RWPE1 (cell line): ENCODE measurements at regions not wholly inside any gene's neighbourhood (a gene's known extent, or its start where the extent isn't known, plus 50 kb on each side); places are given as distances from the start of the nearest gene placed in this dataset.

Experiments
- CTCF ChIA-PET: fragments of 350-600 bp; sonication (Branson Sonifier 250); formaldehyde crosslinking; extraction: SDS; loops from one replicate; lab custom pipeline; 2021; lab: Yijun Ruan, JAX
- POLR2A ChIA-PET: fragments of 400-600 bp; formaldehyde crosslinking; extraction: SDS; loops from one replicate; lab custom pipeline; 2020; ENCODE audit warnings: antibody characterized with exemption; ENCODE audit not compliant: low non-redundant PET; lab: Yijun Ruan, JAX
- DNase-seq: peaks from one replicate; pipeline ENCODE4 v3.0.0; 2012; ENCODE audit warnings: low spot score
- H3K27ac ChIP-seq: fragments of 450-650 bp; 2 replicates; pipeline ENCODE4 v1.5.1; 2017
- TF ChIP-seq, protein P1 (sequence below): fragments of 450-650 bp; conservative IDR thresholded peaks from 2 replicates; pipeline ENCODE4 v1.5.1; 2017; ENCODE audit warnings: low read depth, mild to moderate bottlenecking

DNA sequence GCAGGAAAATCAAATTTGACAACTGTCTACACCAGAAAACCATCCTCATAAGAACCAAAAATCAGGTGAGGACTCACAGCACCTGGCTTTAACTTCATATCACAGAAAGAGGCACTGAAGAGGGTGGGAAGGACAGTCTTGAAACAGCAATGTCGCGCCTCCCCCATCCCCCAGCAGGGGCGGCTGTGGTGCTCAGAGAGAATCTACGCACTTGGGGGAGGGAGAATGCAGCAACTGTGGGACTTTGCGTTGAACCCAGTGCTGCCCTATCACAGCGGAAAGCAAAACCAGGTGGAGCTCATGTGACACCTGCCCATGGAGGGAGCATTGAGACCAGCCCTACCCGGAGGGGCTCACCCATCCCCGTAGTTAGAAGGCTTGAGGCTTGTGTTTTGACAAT lies 191.8 kb downstream of the MSX2 start:
- H3K27ac ChIP-seq = no peak overlapping the region
- DNase-seq = no peak
- ChIA-PET POLR2A (no interaction called here), CTCF (no interaction called here)
- TF ChIP-seq, protein P1, sequence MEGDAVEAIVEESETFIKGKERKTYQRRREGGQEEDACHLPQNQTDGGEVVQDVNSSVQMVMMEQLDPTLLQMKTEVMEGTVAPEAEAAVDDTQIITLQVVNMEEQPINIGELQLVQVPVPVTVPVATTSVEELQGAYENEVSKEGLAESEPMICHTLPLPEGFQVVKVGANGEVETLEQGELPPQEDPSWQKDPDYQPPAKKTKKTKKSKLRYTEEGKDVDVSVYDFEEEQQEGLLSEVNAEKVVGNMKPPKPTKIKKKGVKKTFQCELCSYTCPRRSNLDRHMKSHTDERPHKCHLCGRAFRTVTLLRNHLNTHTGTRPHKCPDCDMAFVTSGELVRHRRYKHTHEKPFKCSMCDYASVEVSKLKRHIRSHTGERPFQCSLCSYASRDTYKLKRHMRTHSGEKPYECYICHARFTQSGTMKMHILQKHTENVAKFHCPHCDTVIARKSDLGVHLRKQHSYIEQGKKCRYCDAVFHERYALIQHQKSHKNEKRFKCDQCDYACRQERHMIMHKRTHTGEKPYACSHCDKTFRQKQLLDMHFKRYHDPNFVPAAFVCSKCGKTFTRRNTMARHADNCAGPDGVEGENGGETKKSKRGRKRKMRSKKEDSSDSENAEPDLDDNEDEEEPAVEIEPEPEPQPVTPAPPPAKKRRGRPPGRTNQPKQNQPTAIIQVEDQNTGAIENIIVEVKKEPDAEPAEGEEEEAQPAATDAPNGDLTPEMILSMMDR = no peak

DNA sequence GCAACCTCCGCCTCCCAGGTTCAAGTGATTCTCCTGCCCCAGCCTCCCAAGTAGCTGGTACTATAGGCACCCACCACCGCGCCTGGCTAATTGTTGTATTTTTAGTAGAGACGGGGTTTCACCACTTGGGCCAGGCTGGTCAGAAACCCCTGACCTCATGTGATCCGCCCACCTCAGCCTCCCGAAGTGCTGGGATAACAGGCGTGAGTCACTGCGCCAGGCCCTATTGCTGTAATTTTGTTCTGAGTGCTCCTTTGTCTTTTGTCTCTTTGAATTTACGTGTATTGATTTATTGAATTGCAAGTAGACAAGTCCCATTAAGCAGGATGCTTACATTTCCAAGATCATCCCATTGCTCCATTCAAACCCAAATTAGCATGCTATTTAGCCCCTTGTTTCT lies 186.7 kb downstream of the MSX2 start:
- no peak for DNase-seq
- TF ChIP-seq, protein P1 = no peak
- ChIA-PET CTCF (interaction anchor here (0.7 to 1.6 kb wide), 5 partner anchors 9 to 553 kb away, joined by 3 to 4 read pairs (median 3); no protein-coding TSS in a partner anchor), POLR2A (no interaction called here)
- no peak overlapping the region for H3K27ac ChIP-seq

DNA sequence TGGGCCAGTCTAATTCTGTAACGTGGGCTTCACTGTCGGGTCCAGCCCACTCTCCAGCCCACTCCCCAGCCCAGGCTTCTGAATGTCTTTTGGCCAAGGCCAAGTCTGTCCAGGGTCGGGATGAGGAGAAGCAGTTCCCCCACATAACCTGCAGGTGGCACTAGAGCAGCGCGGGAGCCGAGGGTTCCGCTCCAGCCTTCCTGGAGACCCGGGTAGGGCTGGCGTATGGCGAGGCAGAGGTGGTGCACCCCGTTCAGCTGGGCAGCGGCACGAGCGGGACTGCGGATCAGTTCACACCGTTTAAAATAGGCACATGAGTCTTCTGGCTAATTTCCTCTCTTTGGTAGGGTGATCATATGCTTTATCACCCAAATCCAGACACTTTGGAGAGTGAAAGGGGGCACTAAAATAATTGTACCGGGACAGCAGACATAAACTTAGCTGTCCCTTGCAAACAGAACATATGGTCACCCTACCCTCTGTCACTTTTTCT lies 185.9 kb downstream of the MSX2 start:
- ChIA-PET CTCF (interaction anchor here (0.6 to 1.6 kb wide), 15 partner anchors 9 to 664 kb away, joined by 3 to 10 read pairs (median 3); no protein-coding TSS in a partner anchor), POLR2A (no interaction called here)
- peak; percentile 86 for DNase-seq
- no peak overlapping the region for H3K27ac ChIP-seq
- TF ChIP-seq, protein P1 = peak; percentile 95

DNA sequence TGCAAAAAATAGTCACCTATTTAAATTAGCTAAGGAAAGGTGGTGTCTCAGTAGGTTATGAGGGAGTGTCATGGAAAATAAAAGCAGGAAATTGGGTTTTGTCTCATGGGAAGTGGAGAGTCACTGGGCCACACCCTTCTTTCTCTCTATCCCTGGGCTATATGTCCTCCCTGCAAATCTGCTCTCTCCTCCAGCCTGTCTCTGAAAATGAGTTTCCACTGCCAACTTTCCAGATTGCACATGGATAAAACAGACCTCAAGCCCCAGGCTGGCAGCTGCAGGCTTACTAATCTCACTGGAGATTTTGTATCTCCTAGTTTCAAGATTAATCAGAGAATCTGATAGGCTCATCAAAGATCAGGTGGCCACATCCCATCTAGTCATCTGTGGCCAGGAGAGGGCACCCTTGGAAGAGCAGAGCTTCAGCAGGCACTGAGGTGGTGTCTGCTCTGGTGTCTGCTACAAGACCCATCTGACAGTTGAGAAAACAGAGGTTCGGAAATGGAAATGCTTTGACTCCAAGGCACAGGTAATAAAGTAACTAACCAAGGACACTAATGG lies 178.9 kb downstream of the MSX2 start:
- TF ChIP-seq, protein P1 = no peak
- no peak overlapping the region for H3K27ac ChIP-seq
- no peak for DNase-seq
- ChIA-PET POLR2A (no interaction called here), CTCF (no interaction called here)

DNA sequence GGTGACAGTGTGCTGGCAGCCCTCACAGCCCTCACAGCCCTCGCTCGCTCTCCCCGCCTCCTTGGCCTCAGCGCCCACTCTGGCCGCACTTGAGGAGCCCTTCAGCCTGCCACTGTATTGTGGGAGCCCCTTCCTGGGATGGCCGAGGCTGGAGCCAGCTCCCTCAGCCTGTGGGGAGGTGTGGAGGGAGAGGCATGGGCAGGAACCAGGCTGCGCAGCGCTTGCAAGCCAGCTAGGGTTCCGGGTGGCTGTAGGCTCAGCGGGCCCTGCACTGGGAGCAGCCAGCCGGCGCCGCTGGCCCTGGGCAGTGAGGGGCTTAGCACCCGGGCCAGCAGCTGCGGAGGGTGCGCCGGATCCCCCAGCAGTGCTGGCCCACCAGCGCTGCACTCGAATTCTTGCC lies 177.0 kb downstream of the MSX2 start:
- ChIA-PET CTCF (interaction anchor here (1.4 kb wide), 1 partner anchor 9 kb away, joined by 4 read pairs; no protein-coding TSS in a partner anchor), POLR2A (no interaction called here)
- no peak overlapping the region for H3K27ac ChIP-seq
- no peak for DNase-seq
- TF ChIP-seq, protein P1 = no peak

DNA sequence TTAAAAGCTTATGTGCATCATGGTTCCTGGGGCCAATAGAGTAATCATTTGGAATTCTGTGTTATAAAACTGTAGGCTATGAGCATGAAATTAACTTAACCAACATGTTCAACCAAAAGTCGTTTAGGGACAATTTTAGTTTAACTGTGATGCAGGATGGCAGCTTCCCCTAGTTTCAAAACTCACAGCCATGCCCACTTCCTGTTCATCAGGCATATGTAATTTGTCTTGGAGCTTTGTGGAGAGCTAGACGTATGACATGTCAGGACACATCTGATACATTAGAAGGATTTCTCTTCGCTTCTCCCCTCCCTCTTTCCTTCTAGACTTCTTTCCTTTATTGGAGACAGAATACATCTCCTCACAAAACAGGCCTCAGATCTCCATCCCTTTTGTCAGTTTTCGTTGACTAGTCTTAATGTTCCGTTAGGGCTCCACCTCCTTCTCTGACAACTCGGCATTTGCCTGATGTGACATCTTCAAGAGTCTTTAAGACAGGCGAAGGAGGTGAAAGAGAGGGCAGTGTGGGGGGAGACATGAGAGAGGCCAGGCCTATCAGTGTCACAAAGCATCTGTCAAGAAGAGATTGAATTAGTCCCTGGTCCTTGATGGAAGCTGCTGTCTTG lies 176.0 kb downstream of the MSX2 start:
- peak; percentile 38 for DNase-seq
- H3K27ac ChIP-seq = no peak overlapping the region; the same call in 1 of the 2 replicates
- TF ChIP-seq, protein P1 = no peak
- ChIA-PET CTCF (interaction anchor here (0.7 kb wide), 1 partner anchor 135 kb away, joined by 3 read pairs; no protein-coding TSS in a partner anchor), POLR2A (no interaction called here)
